ENCODE measurements at regions not wholly inside any gene's neighbourhood (a gene's known extent, or its start where the extent isn't known, plus 50 kb on each side); places are given as distances from the start of the nearest gene placed in this dataset.

- DNase-seq (ENCODE audit: low read depth, low spot score), result no peak
These were observed 57.8 kb upstream of the CTBP2 start for GRCh38 chr10:125217990-125218675.

DNA sequence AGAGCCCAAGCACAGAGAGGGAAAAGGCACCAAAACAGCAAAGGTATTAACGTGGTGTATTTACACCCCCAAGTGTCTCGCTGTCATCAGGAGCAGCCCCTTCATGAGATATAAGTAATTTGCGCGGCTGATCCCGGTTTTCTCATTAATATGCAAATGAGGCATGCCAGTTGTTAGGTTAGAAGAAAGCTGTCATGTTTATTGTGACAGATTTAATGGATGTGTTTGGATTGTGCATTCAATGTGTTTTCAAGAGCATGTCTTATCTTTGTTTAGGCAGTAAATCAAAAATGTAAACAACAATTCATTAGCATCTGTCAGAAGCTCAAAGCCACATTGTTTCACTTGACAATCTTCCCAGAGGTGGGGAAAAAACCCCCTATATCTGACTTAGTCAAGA, 56.5 kb upstream of the CTBP2 start:
- peak; percentile 34 for DNase-seq (ENCODE audit: low read depth, low spot score)

DNA sequence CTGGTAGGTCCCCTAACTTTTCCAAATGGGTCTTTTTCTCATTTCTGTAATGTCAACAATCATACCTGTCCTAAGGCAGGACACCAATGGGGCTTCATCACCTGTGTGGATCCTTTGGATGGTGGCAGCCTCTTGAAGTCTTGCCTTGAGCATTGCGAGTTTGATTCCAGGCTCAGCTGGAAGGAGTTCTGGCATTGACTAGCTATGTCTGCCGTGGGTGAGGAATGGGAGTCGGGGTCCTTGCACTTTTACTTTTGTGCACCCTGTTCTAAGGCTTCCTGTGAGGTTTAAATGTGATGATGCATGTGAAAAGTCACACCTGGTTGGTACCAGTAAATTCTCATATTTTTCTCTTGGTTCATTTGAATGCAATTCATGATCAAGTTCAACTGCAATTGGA, 55.9 kb upstream of the CTBP2 start:
- DNase-seq (ENCODE audit: low read depth, low spot score), result no peak

GRCh38 chr10:125214283-125214570, 53.9 kb upstream of the CTBP2 start:
- no peak for DNase-seq (ENCODE audit: low read depth, low spot score)

- peak; percentile 41 for DNase-seq (ENCODE audit: low read depth, low spot score)
These were observed 53.3 kb upstream of the CTBP2 start for GRCh38 chr10:125213541-125214282.

GRCh38 chr10:125212150-125212809, 51.9 kb upstream of the CTBP2 start:
- no peak for DNase-seq (ENCODE audit: low read depth, low spot score)

All from astrocyte of the hippocampus (primary cell).